NCI-H2196 (cell line): ENCODE measurements at regions not wholly inside any gene's neighbourhood (a gene's known extent, or its start where the extent isn't known, plus 50 kb on each side); places are given as distances from the start of the nearest gene placed in this dataset.

Source experiments
- DNase-seq: peaks from one replicate; lab custom pipeline; 2025; ENCODE audit not compliant: unreplicated experiment; lab: John Stamatoyannopoulos, UW

- DNase-seq: no peak
These were observed 770.9 kb downstream of the HDGFL1 start for GRCh38 chr6:23340271-23340670.

DNA sequence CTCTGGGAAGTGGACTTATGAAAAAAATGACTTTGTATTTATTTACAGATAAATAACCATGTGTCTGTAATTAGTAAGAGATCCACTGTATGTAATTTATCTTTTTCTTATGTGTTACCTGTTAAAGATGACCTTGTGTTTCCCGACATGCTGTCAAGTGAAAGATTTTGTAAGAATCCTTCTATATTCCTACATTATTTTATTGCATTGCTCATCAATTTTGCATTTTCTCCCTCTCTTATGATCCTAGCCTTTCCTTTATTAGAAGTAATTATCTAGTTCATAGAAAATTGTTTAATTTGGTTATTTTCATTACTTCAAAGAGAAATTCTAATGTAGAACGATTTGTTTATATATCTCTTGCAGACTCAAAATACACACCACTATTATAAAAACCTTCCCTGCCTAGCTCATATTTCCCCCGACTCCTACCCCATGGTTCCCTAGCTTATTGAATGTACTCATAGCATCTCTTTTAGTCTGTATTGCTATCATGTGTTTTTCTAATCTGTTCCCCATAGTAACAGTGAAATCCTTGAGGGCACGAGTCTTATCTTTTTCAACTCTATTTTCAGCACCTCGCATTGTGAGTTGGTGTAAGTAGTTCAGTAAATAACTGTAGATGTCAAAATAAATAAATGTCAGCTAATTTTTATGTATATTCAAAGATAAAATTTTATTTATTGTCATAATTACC, 774.4 kb downstream of the HDGFL1 start:
- no peak for DNase-seq

DNA sequence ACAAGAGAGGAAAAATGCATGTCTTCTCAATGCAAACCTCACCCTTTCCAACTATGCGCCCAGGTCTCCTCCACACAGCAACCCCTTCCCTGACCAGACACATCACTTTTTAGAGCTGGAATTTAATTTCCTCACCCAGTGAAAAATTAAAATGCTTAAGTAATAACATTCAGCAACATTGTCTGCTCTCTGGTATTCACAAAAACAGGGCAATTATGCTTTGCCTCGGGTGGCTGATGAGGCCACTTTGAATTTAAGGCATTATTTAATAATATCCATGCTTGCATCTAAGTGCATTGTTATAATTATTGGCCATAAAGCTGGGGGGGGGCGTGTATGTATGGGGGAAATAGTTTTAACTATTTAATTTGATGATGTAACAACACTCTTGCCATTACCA, 777.8 kb upstream of the NRSN1 start:
- DNase-seq: no peak

GRCh38 chr6:23349521-23350147, 776.4 kb upstream of the NRSN1 start:
- peak; percentile 10 for DNase-seq

GRCh38 chr6:23350752-23351453, 775.1 kb upstream of the NRSN1 start:
- no peak for DNase-seq

DNA sequence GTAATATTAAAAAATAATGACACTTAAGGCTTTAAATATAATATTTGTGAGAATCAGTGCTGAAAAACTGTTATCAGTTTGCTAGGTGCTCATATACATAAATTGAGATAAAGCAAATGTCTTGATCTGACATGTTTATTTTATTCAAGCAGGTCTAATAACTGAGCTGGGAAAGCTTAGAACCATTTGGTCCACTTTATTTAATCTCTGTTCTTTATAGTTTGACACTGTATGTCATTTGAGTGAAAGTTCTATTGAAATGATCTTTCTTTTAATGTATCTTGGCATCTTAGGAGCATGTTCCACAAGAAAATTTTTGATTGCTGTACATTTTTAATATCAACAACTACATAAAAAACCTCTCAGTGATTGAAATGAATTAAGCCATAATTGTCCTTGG, 772.0 kb upstream of the NRSN1 start:
- no peak for DNase-seq

- DNase-seq: no peak
These were observed 768.7 kb upstream of the NRSN1 start for GRCh38 chr6:23357185-23357766.

- DNase-seq: no peak
These were observed 760.3 kb upstream of the NRSN1 start for GRCh38 chr6:23365732-23366131.

DNA sequence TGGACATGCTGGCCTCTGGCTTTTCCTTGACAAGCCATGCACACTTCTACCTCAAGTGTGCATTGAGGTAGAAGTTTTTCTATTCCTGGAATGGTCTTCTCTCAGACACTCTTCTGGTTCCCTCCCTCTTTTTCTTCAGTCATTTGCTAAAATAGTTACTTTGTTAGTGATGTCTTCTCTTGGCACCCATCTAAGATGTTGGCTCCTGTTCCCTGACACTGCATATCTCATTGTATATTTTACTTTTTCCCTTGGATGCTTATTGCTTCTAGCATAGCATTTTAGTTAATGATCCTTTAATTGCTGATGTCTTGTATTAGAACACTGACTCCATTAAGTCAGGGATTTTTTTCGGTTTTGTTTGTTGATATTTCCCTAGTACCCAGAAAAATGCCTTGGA, 758.7 kb upstream of the NRSN1 start:
- DNase-seq: no peak

DNA sequence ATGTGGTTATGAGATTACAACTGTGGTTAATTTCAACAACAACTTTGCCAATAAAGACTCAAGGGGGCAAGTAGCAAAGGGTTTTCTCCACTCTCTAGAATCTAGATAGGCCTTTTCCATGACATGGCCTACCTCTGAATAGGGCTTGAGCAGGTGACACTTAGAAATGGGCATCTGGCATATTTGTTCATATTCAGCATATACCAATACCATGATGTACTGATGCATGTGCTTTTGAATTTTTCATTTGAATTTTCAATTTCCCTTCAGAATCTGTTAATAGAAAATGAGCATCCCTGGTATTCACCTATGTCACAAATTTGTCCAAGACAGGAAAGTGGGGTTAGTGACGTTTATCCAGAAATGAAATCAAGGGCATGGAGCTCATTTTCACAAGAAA, 757.5 kb upstream of the NRSN1 start:
- DNase-seq: no peak

DNA sequence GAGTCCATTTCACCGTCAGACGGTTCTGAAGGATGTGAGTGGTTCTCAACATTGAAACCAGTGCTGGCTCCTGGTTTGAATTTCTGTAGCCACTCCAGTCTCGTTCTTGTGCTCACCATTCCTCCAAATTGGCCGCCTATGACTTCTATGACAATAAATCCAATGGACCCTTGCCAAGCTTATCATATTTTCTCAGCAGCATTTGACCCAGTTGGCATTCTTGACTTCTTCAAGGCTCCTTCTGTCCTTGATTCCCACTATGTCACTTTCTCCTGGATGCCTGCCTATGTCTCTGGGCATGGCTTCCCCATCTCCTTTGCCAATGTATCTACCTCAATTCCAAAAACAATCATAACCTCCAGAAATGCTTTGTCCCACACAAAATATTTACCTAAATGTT, 756.0 kb upstream of the NRSN1 start:
- no peak for DNase-seq

- DNase-seq: no peak
These were observed 754.7 kb upstream of the NRSN1 start for GRCh38 chr6:23371132-23371915.

- DNase-seq: no peak
These were observed 748.2 kb upstream of the NRSN1 start for GRCh38 chr6:23377830-23378229.

- DNase-seq: no peak
These were observed 745.5 kb upstream of the NRSN1 start for GRCh38 chr6:23380465-23380864.

DNA sequence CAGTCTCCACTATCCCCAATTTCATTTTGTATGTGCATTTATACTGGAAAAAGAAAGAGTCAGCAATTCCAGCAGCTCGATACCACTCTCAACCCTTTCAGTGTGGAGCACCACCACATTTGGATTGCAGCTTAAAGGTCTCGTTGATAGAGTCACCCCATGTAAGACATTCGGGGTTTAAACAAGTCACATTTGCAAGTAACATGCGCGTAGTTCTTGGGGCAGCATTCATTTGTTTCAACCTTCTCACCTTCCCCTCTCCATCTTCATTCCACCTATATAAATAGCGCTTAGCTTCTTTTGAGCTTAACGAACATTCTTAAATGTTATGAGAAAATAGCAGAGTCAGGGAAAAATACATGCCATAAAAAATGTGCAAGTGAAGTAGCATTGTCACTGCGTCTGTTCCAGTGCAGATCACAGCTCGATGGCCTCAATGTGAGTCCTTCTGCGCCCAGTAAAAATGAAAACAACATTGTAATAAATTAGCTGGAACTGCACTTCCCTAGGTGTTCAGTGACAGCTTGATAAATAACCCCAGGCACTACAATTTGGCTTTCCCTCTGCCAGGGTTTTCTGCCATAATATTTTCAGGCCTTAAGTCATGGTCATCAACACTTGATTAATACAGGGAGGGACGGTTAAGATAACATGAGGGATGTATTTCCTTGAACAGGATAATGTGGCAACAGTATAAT, 737.8 kb upstream of the NRSN1 start:
- no peak for DNase-seq

DNA sequence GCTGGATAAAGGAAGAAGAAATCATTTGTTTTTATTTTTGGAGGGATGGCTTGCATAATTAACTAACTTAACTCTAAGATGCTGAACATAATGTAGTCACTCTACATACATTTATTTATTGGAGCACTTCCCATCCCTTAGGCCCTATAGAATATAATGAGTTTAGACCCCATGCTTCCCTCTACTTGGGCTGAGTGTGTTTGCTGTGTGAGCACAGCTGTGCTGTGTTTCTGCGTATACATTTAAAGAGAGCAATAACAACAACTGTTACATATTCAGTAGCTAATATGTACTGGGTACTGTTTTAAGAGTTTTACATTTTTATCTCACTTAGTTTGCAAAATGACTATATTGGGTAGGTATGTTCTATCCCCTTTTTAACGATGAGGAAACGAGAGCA, 736.6 kb upstream of the NRSN1 start:
- DNase-seq: no peak

- DNase-seq: no peak
These were observed 735.8 kb upstream of the NRSN1 start for GRCh38 chr6:23390221-23390620.

DNA sequence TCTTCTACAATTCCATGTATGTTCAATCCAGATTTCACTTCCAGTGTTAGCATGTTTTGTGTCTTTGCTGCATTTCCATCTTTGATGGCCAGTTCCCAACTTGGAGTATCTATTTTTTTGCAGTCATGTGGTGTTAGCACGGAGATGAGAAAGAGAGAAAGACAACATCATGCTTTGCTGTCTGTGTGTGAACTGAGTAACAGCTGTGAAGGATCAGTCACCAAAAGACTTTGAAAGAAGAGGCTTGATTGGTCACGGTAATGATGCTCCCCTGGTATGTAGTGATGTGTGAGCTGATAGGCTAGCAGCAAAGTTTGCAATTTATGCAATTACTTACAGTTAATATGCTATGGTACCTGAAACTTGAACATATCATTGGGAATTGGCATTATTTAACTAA, 731.3 kb upstream of the NRSN1 start:
- DNase-seq: no peak

DNA sequence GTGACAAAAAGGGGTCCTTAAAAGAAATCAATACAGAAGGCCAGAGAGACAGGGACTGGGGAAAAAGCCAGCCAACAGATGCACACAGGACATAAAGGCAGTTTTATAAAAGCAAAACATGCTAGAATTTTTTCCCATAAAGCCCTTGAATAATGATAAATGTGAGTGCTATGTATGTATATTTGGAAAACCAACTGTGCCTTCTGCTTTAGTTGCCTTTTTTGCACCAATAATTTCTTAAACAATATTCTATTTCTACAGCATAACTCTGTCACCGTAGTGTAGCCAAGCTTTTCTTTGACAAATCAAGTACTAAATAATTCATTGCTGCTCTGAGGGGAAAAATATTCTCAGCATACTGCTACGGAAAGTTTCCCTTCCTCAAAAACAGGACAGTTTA, 730.6 kb upstream of the NRSN1 start:
- no peak for DNase-seq

- DNase-seq: no peak
These were observed 729.1 kb upstream of the NRSN1 start for GRCh38 chr6:23396949-23397348.

- no peak for DNase-seq
These were observed 722.6 kb upstream of the NRSN1 start for GRCh38 chr6:23403460-23403859.
